NT2/D1 (cell line): ENCODE measurements at regions not wholly inside any gene's neighbourhood (a gene's known extent, or its start where the extent isn't known, plus 50 kb on each side); places are given as distances from the start of the nearest gene placed in this dataset.

Experiments used
- YY1 ChIP-seq: IDR thresholded peaks from 2 replicates; pipeline ENCODE4 v1.6.1; 2011; ENCODE audit not compliant: insufficient read length, insufficient read depth
- ZNF274 ChIP-seq: IDR thresholded peaks from 2 replicates; pipeline ENCODE4 v1.6.1; 2011; ENCODE audit warnings: mild to moderate bottlenecking, low read depth, low read length

- TF ChIP-seq YY1 (no peak), ZNF274 (no peak)
Observed at GRCh38 chr1:238568735-238569134, 678.0 kb upstream of the ZP4 start.
